Mesodermal cell (in vitro differentiated cells): ENCODE measurements at regions not wholly inside any gene's neighbourhood (a gene's known extent, or its start where the extent isn't known, plus 50 kb on each side); places are given as distances from the start of the nearest gene placed in this dataset.

ENCODE experiments used
- H3K27ac ChIP-seq: 2 replicates; pipeline ENCODE4 v1.7.0; 2013; ENCODE audit warnings: mild to moderate bottlenecking, low read depth, low read length, moderate library complexity; ENCODE audit not compliant: severe bottlenecking
- H3K36me3 ChIP-seq: 2 replicates; pipeline ENCODE4 v1.7.1; 2013; ENCODE audit warnings: mild to moderate bottlenecking, low read length, moderate library complexity; ENCODE audit not compliant: control insufficient read depth, insufficient read depth
- H3K4me1 ChIP-seq: one replicate; pipeline ENCODE4 v1.7.1; 2013; ENCODE audit warnings: mild to moderate bottlenecking, low read length; ENCODE audit not compliant: insufficient read depth, control insufficient read depth, poor library complexity, severe bottlenecking
- H3K4me3 ChIP-seq: 2 replicates; pipeline ENCODE4 v1.7.0; 2013; ENCODE audit warnings: low read length, control low read depth, mild to moderate bottlenecking; ENCODE audit not compliant: insufficient read depth, poor library complexity, severe bottlenecking; ENCODE audit errors: extremely low read depth
- H3K9me3 ChIP-seq: 2 replicates; pipeline ENCODE4 v1.7.1; 2013; ENCODE audit warnings: mild to moderate bottlenecking, low read length, moderate library complexity; ENCODE audit not compliant: control insufficient read depth
- WGBS, 2 experiments: methylation state at CpG; one replicate each; pipeline ENCODE4 v1.1.5; 2013; ENCODE audit warnings: missing lambda C conversion rate in 2 of 2; ENCODE audit not compliant: insufficient coverage in 2 of 2; 5-methylcytosine and 5-hydroxymethylcytosine counted together

- Histone ChIP-seq H3K36me3 (no peaks in the 10 kb centered on the region), H3K27ac (no peak overlapping the region), H3K4me3 (no peak overlapping the region), H3K4me1 (no peaks in the 10 kb centered on the region), H3K9me3 (no peaks in the 10 kb centered on the region)
- WGBS, 2 experiments: 94 to 95% methylated on average over 8 to 11 of the region's 13 CpGs
These were observed 218.1 kb upstream of the RTL1 start for GRCh38 chr14:101121508-101122139.

DNA sequence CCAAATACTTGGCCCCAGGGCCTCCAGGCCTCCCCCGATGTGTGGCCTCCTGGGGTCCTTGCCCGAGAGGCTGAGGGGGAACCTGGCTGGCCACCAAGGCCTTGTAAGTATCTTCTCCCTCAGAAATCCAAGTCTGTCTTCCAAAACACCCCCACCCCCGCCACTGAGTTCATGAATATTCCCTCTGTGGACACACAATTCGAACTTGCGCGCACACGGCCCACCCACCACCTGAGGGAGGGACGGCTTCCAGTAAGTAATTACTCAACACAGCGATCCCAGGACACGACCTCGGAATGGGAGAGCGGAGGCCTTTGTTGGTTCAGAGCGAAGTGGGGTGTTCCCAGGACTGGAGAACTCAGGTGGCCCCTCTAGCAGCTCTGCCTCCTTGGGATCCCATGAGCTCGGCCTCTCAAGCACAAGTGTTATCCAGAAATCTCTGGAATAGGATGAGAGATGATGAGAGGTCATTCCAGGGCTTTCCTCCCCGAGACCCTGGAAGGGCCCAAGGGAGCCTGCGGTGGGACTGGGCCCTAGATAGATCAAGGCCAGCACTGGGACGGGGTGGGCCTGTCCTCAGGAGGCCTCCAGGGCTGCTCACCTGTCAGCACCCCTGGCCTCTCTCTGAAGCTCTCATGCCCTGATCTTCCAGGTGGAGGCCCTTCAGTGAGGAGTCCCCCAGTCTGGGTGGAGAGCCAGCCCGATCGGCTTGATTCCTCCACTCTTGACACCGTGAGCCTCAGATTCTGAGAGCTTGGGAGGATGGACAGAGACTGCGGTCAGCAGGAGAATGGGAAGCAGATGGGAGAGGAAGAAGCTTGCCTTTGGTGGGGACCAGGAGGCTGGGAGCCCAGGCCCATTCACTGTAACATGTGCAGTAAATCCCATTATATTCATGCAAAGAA, 219.0 kb upstream of the RTL1 start:
- Histone ChIP-seq H3K36me3 (no peaks in the 10 kb centered on the region), H3K9me3 (no peaks in the 10 kb centered on the region), H3K4me1 (no peaks in the 10 kb centered on the region), H3K4me3 (no peak overlapping the region), H3K27ac (no peak overlapping the region)
- WGBS, 2 experiments: 95 to 96% methylated on average over 17 to 21 of the region's 21 CpGs

- Histone ChIP-seq H3K27ac (no peak overlapping the region), H3K4me1 (no peaks in the 10 kb centered on the region), H3K36me3 (no peaks in the 10 kb centered on the region), H3K4me3 (no peak overlapping the region), H3K9me3 (no peaks in the 10 kb centered on the region)
- WGBS, 2 experiments: 89 to 95% methylated on average over 17 to 19 of the region's 19 CpGs
These were observed 220.3 kb upstream of the RTL1 start for GRCh38 chr14:101123618-101124510.

- no peak overlapping the region for H3K27ac ChIP-seq
- 95 to 96% methylated on average over 10 of the region's 11 CpGs for WGBS, 2 experiments
- H3K4me1 ChIP-seq: no peaks in the 10 kb centered on the region
- no peaks in the 10 kb centered on the region for H3K36me3 ChIP-seq
- H3K4me3 ChIP-seq: no peak overlapping the region
- no peaks in the 10 kb centered on the region for H3K9me3 ChIP-seq
These were observed 221.3 kb upstream of the RTL1 start for GRCh38 chr14:101124815-101125214.

DNA sequence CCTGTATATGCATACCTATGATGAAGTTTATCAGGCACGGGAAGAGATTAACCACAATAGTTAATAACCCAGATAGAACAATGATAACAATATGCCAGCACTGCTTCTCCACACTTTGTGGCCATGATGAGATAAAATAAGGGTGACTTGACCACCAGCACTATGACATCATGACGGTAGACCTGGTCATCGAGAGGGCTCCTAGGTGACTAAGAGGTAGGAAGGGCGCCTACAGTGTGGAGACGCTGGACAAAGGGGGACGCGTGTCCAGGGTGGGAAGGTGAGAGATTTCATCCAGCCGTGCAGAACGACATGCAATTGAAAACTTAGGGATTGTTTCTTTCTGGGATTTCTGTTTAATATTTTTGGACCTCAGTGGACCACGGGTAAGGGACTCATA, 221.8 kb upstream of the RTL1 start:
- Histone ChIP-seq H3K9me3 (no peaks in the 10 kb centered on the region), H3K27ac (no peak overlapping the region), H3K4me1 (no peaks in the 10 kb centered on the region), H3K36me3 (no peaks in the 10 kb centered on the region), H3K4me3 (no peak overlapping the region)
- WGBS, 2 experiments: 98 to 100% methylated on average over 8 to 9 of the region's 10 CpGs

DNA sequence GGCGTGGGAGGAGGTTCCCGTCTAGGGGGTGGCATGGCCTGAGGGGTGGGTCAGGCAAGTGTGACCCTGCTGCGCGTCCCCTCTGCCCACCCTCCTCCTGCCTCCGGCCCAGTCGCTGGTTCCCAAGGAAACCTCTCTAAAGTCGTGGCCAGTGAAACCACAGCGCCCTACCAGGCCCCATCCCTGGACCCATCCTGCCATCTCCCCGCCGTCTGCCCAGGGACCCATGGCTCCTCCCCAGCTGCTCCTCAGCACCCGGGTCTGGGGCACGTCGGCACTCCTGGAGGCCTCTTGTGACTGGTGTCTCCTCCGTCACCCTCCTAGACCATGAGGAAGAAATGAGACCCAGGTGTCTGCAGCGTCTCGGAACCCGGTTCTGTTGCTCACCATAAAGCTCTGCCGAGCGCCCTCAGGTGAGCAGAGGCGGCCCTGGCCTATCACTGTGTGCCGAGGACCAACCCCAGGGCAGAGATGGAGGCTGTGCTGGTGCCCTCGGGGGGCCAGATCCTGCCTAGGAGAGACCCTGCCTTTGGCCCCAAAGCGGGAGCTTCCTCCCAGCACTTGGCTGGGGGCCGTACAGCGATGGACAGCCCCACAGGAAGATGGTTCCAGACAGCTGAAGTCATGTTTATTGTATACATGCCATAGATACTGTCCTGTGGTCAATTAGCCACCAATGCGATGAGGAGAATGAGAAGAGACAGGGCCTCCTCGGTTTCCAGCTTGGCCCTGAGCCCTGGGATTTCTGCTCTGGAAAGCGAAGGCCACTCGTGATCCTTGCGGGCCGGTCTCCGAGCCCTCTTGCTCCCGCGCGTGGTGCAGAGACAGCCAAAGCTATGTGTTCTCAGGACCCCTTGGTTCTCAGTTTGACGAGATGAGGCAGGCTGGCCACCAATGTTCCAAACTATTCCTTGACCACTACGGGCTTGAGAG, 222.5 kb upstream of the RTL1 start:
- Histone ChIP-seq H3K9me3 (no peaks in the 10 kb centered on the region), H3K36me3 (no peaks in the 10 kb centered on the region), H3K4me1 (no peaks in the 10 kb centered on the region), H3K4me3 (no peak overlapping the region), H3K27ac (no peak overlapping the region)
- WGBS, 2 experiments: 94 to 98% methylated on average over 33 to 34 of the region's 37 CpGs

- H3K27ac ChIP-seq: no peak overlapping the region
- no peaks in the 10 kb centered on the region for H3K9me3 ChIP-seq
- no peaks in the 10 kb centered on the region for H3K36me3 ChIP-seq
- no peak overlapping the region for H3K4me3 ChIP-seq
- H3K4me1 ChIP-seq: no peaks in the 10 kb centered on the region
- WGBS, 2 experiments: 100% methylated on average over 1 to 3 of the region's 4 CpGs
These were observed 223.2 kb upstream of the RTL1 start for GRCh38 chr14:101126731-101127130.

DNA sequence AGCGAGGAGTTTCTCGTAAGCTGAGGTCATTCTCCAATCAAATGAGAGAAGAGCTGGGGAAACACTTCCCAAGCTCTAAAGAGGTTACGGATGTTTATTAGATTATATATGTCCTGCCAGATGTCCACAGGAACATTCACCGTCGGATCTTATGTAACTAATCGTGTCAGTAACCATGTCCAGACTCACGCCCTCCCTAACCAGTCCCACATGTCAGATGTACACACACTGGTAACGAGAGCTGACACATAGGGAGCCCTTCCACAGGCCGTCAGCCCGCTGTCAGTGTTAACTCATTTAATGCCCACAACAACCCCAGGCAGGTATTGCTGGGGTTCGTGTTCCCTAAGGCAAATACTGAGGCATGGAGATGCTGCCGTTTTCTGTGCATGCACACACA, 223.7 kb upstream of the RTL1 start:
- Histone ChIP-seq H3K9me3 (no peaks in the 10 kb centered on the region), H3K4me1 (no peaks in the 10 kb centered on the region), H3K36me3 (no peaks in the 10 kb centered on the region), H3K4me3 (no peak overlapping the region), H3K27ac (no peak overlapping the region)
- 84 to 85% methylated on average over 10 of the region's 12 CpGs for WGBS, 2 experiments

- Histone ChIP-seq H3K9me3 (no peaks in the 10 kb centered on the region), H3K27ac (no peak overlapping the region), H3K4me1 (no peaks in the 10 kb centered on the region), H3K4me3 (no peak overlapping the region), H3K36me3 (no peaks in the 10 kb centered on the region)
- 88 to 92% methylated on average over 28 to 30 of the region's 30 CpGs for WGBS, 2 experiments
These were observed 225.2 kb upstream of the RTL1 start for GRCh38 chr14:101128478-101129321.
